Activated CD4-positive, alpha-beta T cell treated with anti-CD3 and anti-CD28 coated beads for 48 hours (primary cell): ENCODE measurements at regions not wholly inside any gene's neighbourhood (a gene's known extent, or its start where the extent isn't known, plus 50 kb on each side); places are given as distances from the start of the nearest gene placed in this dataset.
"Not testable (repeated sequence)": the region's sequence is repeated elsewhere in the genome, so short reads cannot be mapped to it uniquely, and the experiment has no call there.

Experiments
- DNase-seq: peaks from one replicate; pipeline ENCODE4 v3.0.0-alpha.2; 2020

- DNase-seq, result no peak
These were observed 286.9 kb upstream of the USP25 start for GRCh38 chr21:15442743-15443469.

- DNase-seq, result no peak
These were observed 286.1 kb upstream of the USP25 start for GRCh38 chr21:15443740-15444117.

GRCh38 chr21:15444118-15444960, 285.4 kb upstream of the USP25 start:
- DNase-seq, result no peak

GRCh38 chr21:15445327-15445726, 284.5 kb upstream of the USP25 start:
- no peak for DNase-seq

- no peak for DNase-seq
These were observed 283.6 kb upstream of the USP25 start for GRCh38 chr21:15446223-15446622.

- no peak for DNase-seq
These were observed 280.2 kb upstream of the USP25 start for GRCh38 chr21:15449556-15449955.

- DNase-seq, result no peak
These were observed 276.5 kb upstream of the USP25 start for GRCh38 chr21:15453261-15453660.

GRCh38 chr21:15453785-15454184, 276.0 kb upstream of the USP25 start:
- DNase-seq, result not testable (repeated sequence)

- DNase-seq, result not testable (repeated sequence)
These were observed 274.9 kb upstream of the USP25 start for GRCh38 chr21:15454931-15455330.

GRCh38 chr21:15455819-15456462, 273.8 kb upstream of the USP25 start:
- no peak for DNase-seq

- DNase-seq, result no peak
These were observed 271.8 kb upstream of the USP25 start for GRCh38 chr21:15457965-15458364.

- no peak for DNase-seq
These were observed 267.7 kb upstream of the USP25 start for GRCh38 chr21:15462092-15462491.

GRCh38 chr21:15466329-15466728, 263.5 kb upstream of the USP25 start:
- DNase-seq, result no peak

GRCh38 chr21:15468368-15468767, 261.4 kb upstream of the USP25 start:
- DNase-seq, result no peak

GRCh38 chr21:15472108-15473040, 257.4 kb upstream of the USP25 start:
- DNase-seq, result no peak

- not testable (repeated sequence) for DNase-seq
These were observed 252.0 kb upstream of the USP25 start for GRCh38 chr21:15477773-15478172.

- DNase-seq, result peak; percentile 15
These were observed 249.6 kb upstream of the USP25 start for GRCh38 chr21:15480160-15480559.

- peak; percentile 85 for DNase-seq
These were observed 246.5 kb upstream of the USP25 start for GRCh38 chr21:15483138-15483780.

- DNase-seq, result no peak
These were observed 243.2 kb upstream of the USP25 start for GRCh38 chr21:15486460-15487195.

- no peak for DNase-seq
These were observed 242.6 kb upstream of the USP25 start for GRCh38 chr21:15487196-15487550.

GRCh38 chr21:15491100-15491499, 238.7 kb upstream of the USP25 start:
- no peak for DNase-seq
